ENCODE measurements at regions not wholly inside any gene's neighbourhood (a gene's known extent, or its start where the extent isn't known, plus 50 kb on each side); places are given as distances from the start of the nearest gene placed in this dataset.
"Not testable (repeated sequence)": the region's sequence is repeated elsewhere in the genome, so short reads cannot be mapped to it uniquely, and the experiment has no call there.

DNA sequence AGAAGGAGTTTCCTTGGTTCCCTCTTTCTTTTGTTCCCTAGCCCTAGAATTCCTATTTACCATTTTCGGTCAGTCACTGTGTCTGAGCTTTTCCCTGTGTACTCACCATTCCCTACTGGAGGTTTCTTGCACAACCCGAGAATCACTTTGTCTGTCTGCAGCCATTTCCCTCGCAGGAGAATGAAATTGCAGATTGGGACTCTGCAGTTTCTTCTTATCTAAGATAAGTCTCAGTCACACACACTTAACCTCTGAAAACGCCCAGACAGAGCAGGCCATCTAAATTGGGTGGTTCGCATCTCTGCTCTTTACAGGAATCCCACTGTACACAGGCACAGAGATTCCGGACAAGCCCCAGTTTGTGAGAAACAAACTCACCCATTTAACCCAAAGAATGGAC lies 58.6 kb upstream of the CNTNAP2 start:
- no peaks in the 10 kb centered on the region for H4K20me1 ChIP-seq (ENCODE audit: insufficient read depth, poor library complexity, severe bottlenecking)
- H3K9me3 ChIP-seq (ENCODE audit: low read depth), result no peaks in the 10 kb centered on the region
- DNase-seq (ENCODE audit: low spot score), result no peak
- H3K4me2 ChIP-seq, result no peak overlapping the region
- no peak overlapping the region for H3K27ac ChIP-seq
- TF ChIP-seq, protein P1, sequence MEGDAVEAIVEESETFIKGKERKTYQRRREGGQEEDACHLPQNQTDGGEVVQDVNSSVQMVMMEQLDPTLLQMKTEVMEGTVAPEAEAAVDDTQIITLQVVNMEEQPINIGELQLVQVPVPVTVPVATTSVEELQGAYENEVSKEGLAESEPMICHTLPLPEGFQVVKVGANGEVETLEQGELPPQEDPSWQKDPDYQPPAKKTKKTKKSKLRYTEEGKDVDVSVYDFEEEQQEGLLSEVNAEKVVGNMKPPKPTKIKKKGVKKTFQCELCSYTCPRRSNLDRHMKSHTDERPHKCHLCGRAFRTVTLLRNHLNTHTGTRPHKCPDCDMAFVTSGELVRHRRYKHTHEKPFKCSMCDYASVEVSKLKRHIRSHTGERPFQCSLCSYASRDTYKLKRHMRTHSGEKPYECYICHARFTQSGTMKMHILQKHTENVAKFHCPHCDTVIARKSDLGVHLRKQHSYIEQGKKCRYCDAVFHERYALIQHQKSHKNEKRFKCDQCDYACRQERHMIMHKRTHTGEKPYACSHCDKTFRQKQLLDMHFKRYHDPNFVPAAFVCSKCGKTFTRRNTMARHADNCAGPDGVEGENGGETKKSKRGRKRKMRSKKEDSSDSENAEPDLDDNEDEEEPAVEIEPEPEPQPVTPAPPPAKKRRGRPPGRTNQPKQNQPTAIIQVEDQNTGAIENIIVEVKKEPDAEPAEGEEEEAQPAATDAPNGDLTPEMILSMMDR (IDR thresholded peaks at IDR 0.05; ENCODE audit: poor library complexity), result no peak
- TF ChIP-seq EZH2phosphoT487 (IDR thresholded peaks at IDR 0.05; ENCODE audit: low read depth, severe bottlenecking, unreplicated experiment), result no peak
- no peak for TF ChIP-seq EZH2 (IDR thresholded peaks at IDR 0.05; ENCODE audit: borderline replicate concordance)
- no peaks in the 10 kb centered on the region for H3K4me1 ChIP-seq (ENCODE audit: insufficient read depth)
- no peak overlapping the region for H2AFZ ChIP-seq
- no peaks in the 10 kb centered on the region for H3K27me3 ChIP-seq
- no peak overlapping the region for H3K4me3 ChIP-seq
- WGBS (ENCODE audit: low lambda C conversion rate, missing lambda C conversion rate), result 76% methylated on average over 6 of the region's 6 CpGs
- no peaks in the 10 kb centered on the region for H3K79me2 ChIP-seq
- no peaks in the 10 kb centered on the region for H3K36me3 ChIP-seq (replicated peaks; ENCODE audit: insufficient read depth, low read depth)
- no peaks in the 10 kb centered on the region for H3K9me2 ChIP-seq (replicated peaks; ENCODE audit: insufficient read depth)

DNA sequence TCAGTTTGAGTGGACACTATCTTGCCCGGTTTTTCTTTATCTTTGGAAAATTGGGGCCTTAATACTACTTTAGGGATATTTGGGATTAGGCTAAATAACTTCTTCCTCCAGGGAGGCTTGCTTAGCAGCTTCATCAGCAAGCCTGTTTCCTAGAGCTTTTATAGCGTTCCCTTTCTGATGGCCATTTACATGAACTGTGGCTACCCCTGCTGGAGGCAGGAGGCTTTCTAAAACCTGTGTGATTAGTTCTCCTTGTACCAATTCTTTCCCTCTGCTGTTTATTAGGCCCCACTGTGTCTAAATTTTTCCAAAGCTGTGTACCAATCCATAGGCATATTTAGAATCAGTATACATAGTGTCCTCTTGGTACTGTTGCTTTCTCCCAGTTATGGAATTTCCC lies 61.7 kb upstream of the CNTNAP2 start:
- Histone ChIP-seq H3K27me3 (no peaks in the 10 kb centered on the region), H3K4me2 (no peak overlapping the region), H3K4me1 (ENCODE audit: insufficient read depth) (no peaks in the 10 kb centered on the region), H4K20me1 (ENCODE audit: insufficient read depth, poor library complexity, severe bottlenecking) (no peaks in the 10 kb centered on the region), H3K27ac (no peak overlapping the region), H3K4me3 (no peak overlapping the region), H3K36me3 (replicated peaks; ENCODE audit: insufficient read depth, low read depth) (no peaks in the 10 kb centered on the region), H2AFZ (no peak overlapping the region), H3K79me2 (no peaks in the 10 kb centered on the region), H3K9me2 (replicated peaks; ENCODE audit: insufficient read depth) (no peaks in the 10 kb centered on the region), H3K9me3 (ENCODE audit: low read depth) (no peaks in the 10 kb centered on the region)
- DNase-seq (ENCODE audit: low spot score), result no peak
- WGBS (ENCODE audit: low lambda C conversion rate, missing lambda C conversion rate), result 62% methylated on average over 2 of the region's 2 CpGs
- TF ChIP-seq EZH2 (IDR thresholded peaks at IDR 0.05; ENCODE audit: borderline replicate concordance) (no peak), EZH2phosphoT487 (IDR thresholded peaks at IDR 0.05; ENCODE audit: low read depth, severe bottlenecking, unreplicated experiment) (no peak)
- TF ChIP-seq, protein P1 (IDR thresholded peaks at IDR 0.05; ENCODE audit: poor library complexity), result no peak

DNA sequence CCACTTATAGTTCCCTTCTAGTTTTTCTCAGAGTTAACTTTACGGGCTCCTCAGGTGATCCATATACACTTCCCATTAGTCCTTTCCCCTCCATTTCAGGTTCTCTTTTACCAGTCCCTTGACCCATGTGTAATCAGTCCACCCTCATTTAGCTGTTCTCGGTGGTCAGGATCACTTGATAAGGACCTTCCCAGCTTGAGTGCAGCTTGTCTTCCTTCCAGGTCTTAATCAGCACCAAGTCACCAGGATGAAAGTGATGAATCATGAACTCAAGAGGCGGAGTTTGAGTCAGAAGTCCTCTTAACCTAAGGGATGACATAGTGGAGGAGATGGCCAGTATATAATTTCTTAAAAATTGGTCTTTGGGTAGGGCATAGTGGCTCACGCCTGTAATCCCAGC lies 63.1 kb upstream of the CNTNAP2 start:
- TF ChIP-seq, protein P1 (IDR thresholded peaks at IDR 0.05; ENCODE audit: poor library complexity), result no peak
- TF ChIP-seq EZH2 (IDR thresholded peaks at IDR 0.05; ENCODE audit: borderline replicate concordance) (no peak), EZH2phosphoT487 (IDR thresholded peaks at IDR 0.05; ENCODE audit: low read depth, severe bottlenecking, unreplicated experiment) (no peak)
- Histone ChIP-seq H3K36me3 (replicated peaks; ENCODE audit: insufficient read depth, low read depth) (no peaks in the 10 kb centered on the region), H3K27ac (no peak overlapping the region), H3K9me3 (ENCODE audit: low read depth) (no peaks in the 10 kb centered on the region), H3K4me3 (no peak overlapping the region), H3K27me3 (no peaks in the 10 kb centered on the region), H2AFZ (no peak overlapping the region), H3K9me2 (replicated peaks; ENCODE audit: insufficient read depth) (no peaks in the 10 kb centered on the region), H3K4me2 (no peak overlapping the region), H3K79me2 (no peaks in the 10 kb centered on the region), H3K4me1 (ENCODE audit: insufficient read depth) (no peaks in the 10 kb centered on the region), H4K20me1 (ENCODE audit: insufficient read depth, poor library complexity, severe bottlenecking) (no peaks in the 10 kb centered on the region)
- no peak for DNase-seq (ENCODE audit: low spot score)
- WGBS (ENCODE audit: low lambda C conversion rate, missing lambda C conversion rate), result 88% methylated on average over 4 of the region's 4 CpGs

DNA sequence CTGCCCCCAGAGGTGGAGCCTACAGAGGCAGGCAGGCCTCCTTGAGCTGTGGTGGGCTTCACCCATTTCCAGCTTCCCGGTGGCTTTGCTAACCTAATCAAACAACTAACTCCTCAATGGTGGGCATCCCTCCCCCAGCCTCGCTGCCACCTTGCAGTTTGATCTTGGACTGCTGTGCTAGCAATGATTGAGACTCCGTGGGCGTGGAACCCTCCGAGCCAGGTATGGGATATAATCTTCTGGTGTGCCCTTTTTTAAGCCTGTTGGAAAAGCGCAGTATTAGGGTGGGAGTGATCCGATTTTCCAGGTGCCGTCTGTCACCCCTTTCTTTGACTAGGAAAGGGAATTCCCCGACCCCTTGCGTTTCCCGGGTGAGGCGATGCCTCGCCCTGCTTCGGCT lies 73.3 kb upstream of the CNTNAP2 start:
- H2AFZ ChIP-seq; H3K4me3 ChIP-seq; H3K79me2 ChIP-seq; H3K27me3 ChIP-seq; H3K9me2 ChIP-seq (replicated peaks; ENCODE audit: insufficient read depth); DNase-seq (ENCODE audit: low spot score); H3K4me1 ChIP-seq (ENCODE audit: insufficient read depth); H3K27ac ChIP-seq; H3K36me3 ChIP-seq (replicated peaks; ENCODE audit: insufficient read depth, low read depth); H3K9me3 ChIP-seq (ENCODE audit: low read depth); H3K4me2 ChIP-seq; H4K20me1 ChIP-seq (ENCODE audit: insufficient read depth, poor library complexity, severe bottlenecking): not testable (repeated sequence)
- WGBS (ENCODE audit: low lambda C conversion rate, missing lambda C conversion rate), result 91% methylated on average over 14 of the region's 14 CpGs
